VCaP (cell line): ENCODE measurements at regions not wholly inside any gene's neighbourhood (a gene's known extent, or its start where the extent isn't known, plus 50 kb on each side); places are given as distances from the start of the nearest gene placed in this dataset.

Source experiments
- H3K27ac ChIP-seq: fragments of 450-650 bp; 2 replicates; pipeline ENCODE4 v1.5.1; 2017
- TF ChIP-seq, protein P1 (sequence below): fragments of 450-650 bp; conservative IDR thresholded peaks from 2 replicates; pipeline ENCODE4 v1.5.1; 2017; ENCODE audit warnings: mild to moderate bottlenecking, moderate library complexity

DNA sequence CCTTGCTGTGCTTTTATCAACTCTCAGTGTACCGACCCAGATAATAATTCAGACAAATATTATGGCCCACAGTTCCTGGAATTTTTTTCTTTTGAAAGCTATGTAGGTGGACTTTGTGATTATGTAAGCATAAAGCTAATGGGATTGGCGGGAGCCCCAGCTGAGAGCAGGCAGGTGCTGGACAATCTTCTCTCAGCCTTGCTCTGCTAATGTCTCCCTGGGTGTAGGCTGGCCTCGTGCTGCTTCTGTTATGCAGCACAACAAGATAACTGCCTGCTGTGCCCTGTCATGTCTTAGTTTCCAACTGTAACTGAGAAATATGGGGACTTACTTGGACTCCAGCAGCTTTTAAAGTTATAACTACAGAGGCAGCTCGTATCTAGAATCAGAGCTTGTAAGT is 415.0 kb downstream of the PDCD6IP start:
- TF ChIP-seq, protein P1, sequence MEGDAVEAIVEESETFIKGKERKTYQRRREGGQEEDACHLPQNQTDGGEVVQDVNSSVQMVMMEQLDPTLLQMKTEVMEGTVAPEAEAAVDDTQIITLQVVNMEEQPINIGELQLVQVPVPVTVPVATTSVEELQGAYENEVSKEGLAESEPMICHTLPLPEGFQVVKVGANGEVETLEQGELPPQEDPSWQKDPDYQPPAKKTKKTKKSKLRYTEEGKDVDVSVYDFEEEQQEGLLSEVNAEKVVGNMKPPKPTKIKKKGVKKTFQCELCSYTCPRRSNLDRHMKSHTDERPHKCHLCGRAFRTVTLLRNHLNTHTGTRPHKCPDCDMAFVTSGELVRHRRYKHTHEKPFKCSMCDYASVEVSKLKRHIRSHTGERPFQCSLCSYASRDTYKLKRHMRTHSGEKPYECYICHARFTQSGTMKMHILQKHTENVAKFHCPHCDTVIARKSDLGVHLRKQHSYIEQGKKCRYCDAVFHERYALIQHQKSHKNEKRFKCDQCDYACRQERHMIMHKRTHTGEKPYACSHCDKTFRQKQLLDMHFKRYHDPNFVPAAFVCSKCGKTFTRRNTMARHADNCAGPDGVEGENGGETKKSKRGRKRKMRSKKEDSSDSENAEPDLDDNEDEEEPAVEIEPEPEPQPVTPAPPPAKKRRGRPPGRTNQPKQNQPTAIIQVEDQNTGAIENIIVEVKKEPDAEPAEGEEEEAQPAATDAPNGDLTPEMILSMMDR = no peak
- no peak overlapping the region for H3K27ac ChIP-seq

DNA sequence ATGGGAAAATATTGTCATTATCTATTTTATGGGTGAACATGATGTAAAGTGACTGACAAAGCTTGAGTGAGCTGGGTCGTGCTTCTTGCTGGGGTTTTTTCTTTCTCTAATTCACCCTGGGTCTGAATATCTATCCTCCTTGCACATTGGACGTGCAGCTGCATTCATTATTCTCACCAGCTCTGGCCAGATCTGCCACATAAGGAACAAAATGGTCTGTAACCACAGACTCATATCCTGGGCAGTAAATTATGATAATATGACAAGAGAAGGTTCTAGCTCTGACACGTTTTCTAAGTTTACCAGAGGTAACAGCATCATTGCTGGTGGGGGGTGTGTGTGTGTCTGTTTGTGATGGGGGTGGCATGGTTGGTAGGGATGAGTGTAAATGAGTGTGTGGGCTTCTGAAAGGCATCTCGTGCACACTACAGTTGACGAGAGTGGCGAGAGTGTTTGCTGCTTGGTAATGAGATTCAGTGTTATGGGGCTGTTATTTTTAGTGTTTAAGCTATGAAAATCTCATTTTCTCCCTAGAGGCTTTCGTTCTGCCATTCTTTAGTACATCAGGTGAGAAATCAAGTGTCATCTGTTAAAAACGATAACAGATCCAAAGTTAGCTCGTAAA is 418.4 kb downstream of the PDCD6IP start:
- TF ChIP-seq, protein P1 = no peak

DNA sequence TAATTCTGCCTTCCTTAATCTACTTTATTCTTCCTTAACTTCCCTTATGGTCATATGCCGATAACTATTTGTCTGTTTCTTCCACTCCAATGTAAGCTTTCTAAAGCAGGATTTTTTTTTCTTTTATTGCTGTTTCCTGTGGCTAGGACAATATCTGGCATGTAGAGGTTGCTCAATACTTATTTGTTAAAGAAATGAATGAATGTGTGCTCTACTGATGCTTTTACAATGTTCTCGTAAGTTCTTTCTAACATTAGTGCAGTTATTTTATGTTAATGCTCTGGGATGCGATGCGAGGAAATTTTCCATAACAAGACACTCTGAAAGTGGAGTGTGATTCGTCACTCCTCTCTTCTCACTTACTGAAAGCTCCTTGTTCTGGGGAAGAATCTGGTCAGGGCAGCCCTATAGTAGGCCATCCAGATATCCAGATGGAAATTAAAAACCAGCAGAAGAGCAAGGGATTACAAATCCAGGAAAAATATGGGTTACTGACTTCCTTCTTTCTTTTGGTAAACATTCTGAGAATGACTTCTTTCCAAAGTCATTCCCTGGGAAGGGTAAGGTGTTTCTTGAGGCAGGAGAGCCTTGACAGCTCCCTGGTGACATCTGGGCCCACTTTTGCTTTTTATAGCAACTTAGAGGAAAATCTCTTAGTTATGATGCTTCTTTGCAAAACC is 420.4 kb downstream of the PDCD6IP start:
- TF ChIP-seq, protein P1 = no peak
- no peak overlapping the region for H3K27ac ChIP-seq

More for the DNA sequence above, 418.4 kb downstream of the PDCD6IP start:
- no peak overlapping the region for H3K27ac ChIP-seq

DNA sequence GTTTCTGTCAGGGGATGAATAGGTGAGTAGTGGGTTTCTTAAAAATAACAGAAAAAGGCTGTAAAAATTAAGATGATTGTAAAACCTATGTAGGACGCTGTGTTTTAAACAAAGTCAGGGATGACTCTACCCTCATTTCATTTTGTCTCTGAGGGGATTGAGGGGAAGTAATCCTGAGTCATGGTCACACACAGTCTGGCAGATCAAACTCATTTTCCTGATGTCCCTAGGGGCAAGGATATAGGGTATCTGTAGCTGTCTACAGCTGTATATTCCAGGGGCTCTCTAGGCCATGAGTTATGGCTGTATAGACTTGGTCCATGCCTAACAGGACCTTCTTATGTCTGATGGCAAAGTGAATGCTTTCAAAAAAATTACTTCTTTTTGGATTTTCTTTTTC is 421.1 kb downstream of the PDCD6IP start:
- H3K27ac ChIP-seq = no peak overlapping the region
- TF ChIP-seq, protein P1 = no peak

DNA sequence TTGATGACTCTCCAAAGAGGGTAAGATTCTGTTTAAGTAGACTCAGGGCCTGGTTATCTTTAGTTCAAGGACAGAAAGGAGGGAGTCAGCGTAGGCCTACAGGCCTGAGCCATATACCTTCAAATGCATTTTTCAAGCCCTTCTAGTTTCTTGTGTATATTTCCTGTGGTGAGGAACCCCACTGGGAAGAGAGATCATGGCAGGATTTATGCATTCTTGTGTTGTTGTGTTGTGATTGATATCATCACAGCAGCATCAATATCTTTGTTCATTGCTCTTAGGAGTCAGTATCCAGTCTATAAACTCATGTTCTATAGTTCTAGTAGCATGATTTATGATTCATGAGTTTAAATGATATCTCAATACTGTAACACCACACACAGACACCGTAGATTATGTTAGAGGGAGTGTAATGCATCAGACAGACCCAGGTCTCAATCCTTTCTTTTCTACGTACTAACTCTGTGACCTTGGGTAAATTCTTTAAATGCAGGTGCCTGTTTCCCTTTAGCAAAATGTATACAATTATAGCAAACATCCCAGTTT is 427.5 kb downstream of the PDCD6IP start:
- TF ChIP-seq, protein P1 = no peak
- no peak overlapping the region for H3K27ac ChIP-seq

DNA sequence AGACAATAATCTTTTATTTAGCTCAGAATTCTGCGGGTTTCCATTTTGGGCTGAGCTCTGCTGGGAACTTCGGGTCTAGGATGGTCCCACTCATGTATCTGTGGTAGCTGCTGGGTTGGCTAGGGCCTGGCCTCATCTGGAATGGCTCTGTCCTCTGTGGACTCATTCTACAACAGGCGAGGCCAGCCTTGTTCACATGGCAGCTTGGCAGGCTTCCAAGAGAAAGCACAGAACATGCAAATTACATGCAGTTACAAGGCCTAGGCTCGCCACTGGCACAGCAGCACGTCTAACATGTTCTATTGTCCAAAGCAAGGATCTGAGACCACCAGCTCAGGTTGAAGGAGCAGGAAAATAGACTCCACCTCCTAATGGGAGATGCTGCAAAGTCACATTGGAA is 431.4 kb downstream of the PDCD6IP start:
- TF ChIP-seq, protein P1 = no peak
- no peak overlapping the region for H3K27ac ChIP-seq

DNA sequence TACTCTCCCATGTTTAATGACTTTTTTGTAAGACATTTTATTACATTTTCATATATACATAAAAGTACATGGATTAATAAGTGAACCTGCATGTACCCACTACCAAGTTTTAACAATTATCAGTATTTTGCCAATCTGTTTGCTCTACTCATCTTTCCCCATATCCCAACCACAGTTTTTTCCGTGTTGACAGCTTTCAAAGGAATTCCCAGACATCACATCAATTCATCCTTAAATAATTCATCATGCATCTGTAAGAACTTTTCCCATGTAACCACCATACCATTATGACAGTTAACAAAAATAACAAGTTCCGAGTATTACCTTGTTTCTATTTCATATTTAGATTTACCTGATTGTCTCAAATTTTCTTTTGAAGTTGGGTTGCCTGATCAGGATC is 436.7 kb downstream of the PDCD6IP start:
- H3K27ac ChIP-seq = no peak overlapping the region
- TF ChIP-seq, protein P1 = no peak
